ENCODE measurements at regions not wholly inside any gene's neighbourhood (a gene's known extent, or its start where the extent isn't known, plus 50 kb on each side); places are given as distances from the start of the nearest gene placed in this dataset.

DNA sequence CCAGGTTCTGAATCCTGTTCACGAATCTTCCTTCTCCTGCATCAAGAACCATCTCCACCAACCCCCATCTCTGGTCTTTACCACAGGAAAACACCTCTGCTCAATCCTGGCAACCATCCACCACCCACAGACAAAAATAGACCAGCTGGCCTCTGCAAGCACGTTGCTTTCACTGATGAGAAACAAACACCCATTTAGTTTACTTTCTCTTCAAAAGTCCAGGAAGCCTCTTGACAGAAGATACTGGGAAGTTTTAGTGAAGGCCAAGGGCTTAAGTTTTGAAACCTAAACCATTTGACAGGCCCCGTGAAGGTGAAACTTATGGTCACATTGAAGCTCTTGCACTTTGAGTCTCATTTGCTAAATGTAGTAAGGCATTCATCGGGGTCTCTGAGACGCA, 122.6 kb upstream of the PPP2R5A start:
- Histone ChIP-seq H4K20me1 (ENCODE audit: insufficient read depth, low read length) (peaks cover 15% of the 10 kb centered on the region; the same call in 1 of the 2 replicates), H3K9me3 (ENCODE audit: control insufficient read depth, insufficient read depth, low read length) (no peaks in the 10 kb centered on the region), H2AFZ (replicated peaks; ENCODE audit: low read length, poor library complexity) (peak overlapping the region; percentile 24), H3K9ac (ENCODE audit: low read depth, low read length) (no peak overlapping the region), H3K4ac (ENCODE audit: low read depth, low read length) (no peak overlapping the region), H3K9me1 (ENCODE audit: insufficient read depth, low read length) (peaks cover 17% of the 10 kb centered on the region), H4K5ac (ENCODE audit: low read depth, low read length) (no peak overlapping the region), H4K91ac (ENCODE audit: insufficient read depth, low read depth, low read length) (no peak overlapping the region), H3K4me1 (ENCODE audit: control insufficient read depth, insufficient read depth, low read length) (peaks cover 12% of the 10 kb centered on the region), H3K4me3 (ENCODE audit: insufficient read depth, low read depth, low read length) (no peak overlapping the region), H2BK5ac (ENCODE audit: low read depth, low read length, poor library complexity, severe bottlenecking) (no peak overlapping the region), H3K56ac (ENCODE audit: extremely low read depth, insufficient read depth, low read length) (no peak overlapping the region), H2AK9ac (replicated peaks; ENCODE audit: low read depth, low read length, poor library complexity) (no peak overlapping the region), H3K27me3 (ENCODE audit: control insufficient read depth, insufficient read depth, low read length) (no peaks in the 10 kb centered on the region), H3K23ac (ENCODE audit: low read depth, low read length) (no peak overlapping the region), H2BK120ac (ENCODE audit: low read depth, low read length) (no peak overlapping the region), H3K79me1 (ENCODE audit: low read depth in 1 of 2, low read length in 2 of 2) (no peaks in the 10 kb centered on the region), H3K27ac (ENCODE audit: insufficient read depth, low read length) (no peak overlapping the region), H2BK15ac (ENCODE audit: low read depth, low read length) (no peak overlapping the region), H4K8ac (ENCODE audit: low read depth in 2 of 2, low read length in 2 of 2) (no peak overlapping the region), H3K14ac (replicated peaks; ENCODE audit: low read depth, low read length) (no peak overlapping the region), H2AK5ac (ENCODE audit: low read depth, low read length) (no peak overlapping the region), H3K36me3 (ENCODE audit: control insufficient read depth, insufficient read depth, low read length) (no peaks in the 10 kb centered on the region), H3K4me2 (ENCODE audit: low read depth, low read length) (peak overlapping the region; percentile 44), H3K18ac (ENCODE audit: low read depth, low read length) (no peak overlapping the region; the same call in 1 of the 2 replicates), H2BK20ac (ENCODE audit: low read depth, low read length) (no peak overlapping the region)
- ATAC-seq (ENCODE audit: low read depth) (peak; percentile 27), DNase-seq (peak; percentile 80)
- dilution Hi-C loops (cut with HindIII; ENCODE audit: low sequenced_read_pairs, unreplicated experiment) (no loop called here), intact Hi-C loops (cut with micrococcal nuclease) (loop anchor here (5.0 kb wide), 1 partner anchor 40 kb away; no protein-coding TSS in a partner anchor), in situ Hi-C loops (cut with MboI; ENCODE audit: low sequenced_read_pairs) (no loop called here)
- CTCF ChIA-PET: interaction anchor here (1.0 kb wide), 1 partner anchor 92 kb away, joined by 3 read pairs; no protein-coding TSS in a partner anchor
- POLR2A ChIA-PET (ENCODE audit: unreplicated experiment): interaction anchor here (0.8 kb wide), 1 partner anchor 17 kb away, joined by 3 read pairs; no protein-coding TSS in a partner anchor
- BruUV-seq (replicated peaks): no TSS peak
- WGBS, 2 experiments (ENCODE audit: extremely low coverage in 2 of 2, insufficient read length in 1 of 2): 28% methylated on average over 2 of the region's 5 CpGs; no CpG with 5 or more reads in 1 of the 2 experiments
- TF ChIP-seq RFX5 (IDR thresholded peaks at IDR 0.05; ENCODE audit: low read depth, low read length) (no peak), MXI1 (IDR thresholded peaks at IDR 0.05; ENCODE audit: borderline replicate concordance, low read depth, low read length) (peak; percentile 49; the same call in 1 of the 2 replicates), RAD21 (IDR thresholded peaks at IDR 0.05; ENCODE audit: low read length) (no peak)
- TF ChIP-seq, protein P1, sequence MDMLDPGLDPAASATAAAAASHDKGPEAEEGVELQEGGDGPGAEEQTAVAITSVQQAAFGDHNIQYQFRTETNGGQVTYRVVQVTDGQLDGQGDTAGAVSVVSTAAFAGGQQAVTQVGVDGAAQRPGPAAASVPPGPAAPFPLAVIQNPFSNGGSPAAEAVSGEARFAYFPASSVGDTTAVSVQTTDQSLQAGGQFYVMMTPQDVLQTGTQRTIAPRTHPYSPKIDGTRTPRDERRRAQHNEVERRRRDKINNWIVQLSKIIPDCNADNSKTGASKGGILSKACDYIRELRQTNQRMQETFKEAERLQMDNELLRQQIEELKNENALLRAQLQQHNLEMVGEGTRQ (IDR thresholded peaks at IDR 0.05; ENCODE audit: low read depth, low read length): no peak
